HFFc6 (cell line): ENCODE measurements at regions not wholly inside any gene's neighbourhood (a gene's known extent, or its start where the extent isn't known, plus 50 kb on each side); places are given as distances from the start of the nearest gene placed in this dataset.

Experiments
- DNase-seq: peaks from one replicate; pipeline ENCODE4 v3.0.0-alpha.2; 2018
- H3K27ac Mint-ChIP-seq: 2 replicates; pipeline ENCODE4 v1.8.0; 2020; ENCODE audit warnings: mild to moderate bottlenecking, mixed read lengths
- H3K27me3 Mint-ChIP-seq: 2 replicates; pipeline ENCODE4 v1.8.0; 2021; ENCODE audit warnings: mild to moderate bottlenecking, moderate library complexity, mixed read lengths; ENCODE audit not compliant: insufficient read depth
- H3K36me3 Mint-ChIP-seq: 2 replicates; pipeline ENCODE4 v1.8.0; 2021; ENCODE audit warnings: low read depth, mixed read lengths
- H3K4me1 Mint-ChIP-seq: 2 replicates; pipeline ENCODE4 v1.8.0; 2020; ENCODE audit warnings: low read depth, mixed read lengths
- H3K4me3 Mint-ChIP-seq: 2 replicates; pipeline ENCODE4 v1.8.0; 2020; ENCODE audit warnings: mild to moderate bottlenecking, moderate library complexity, mixed read lengths
- H3K9me3 Mint-ChIP-seq: 2 replicates; pipeline ENCODE4 v1.8.0; 2020; ENCODE audit warnings: mild to moderate bottlenecking, mixed read lengths
- TF ChIP-seq, protein P1 (sequence below): fragments of 200-600 bp; sonication (generic); IDR thresholded peaks from 2 replicates; pipeline ENCODE4 v1.5.0; 2021; ENCODE audit warnings: antibody characterized with exemption, mild to moderate bottlenecking

DNA sequence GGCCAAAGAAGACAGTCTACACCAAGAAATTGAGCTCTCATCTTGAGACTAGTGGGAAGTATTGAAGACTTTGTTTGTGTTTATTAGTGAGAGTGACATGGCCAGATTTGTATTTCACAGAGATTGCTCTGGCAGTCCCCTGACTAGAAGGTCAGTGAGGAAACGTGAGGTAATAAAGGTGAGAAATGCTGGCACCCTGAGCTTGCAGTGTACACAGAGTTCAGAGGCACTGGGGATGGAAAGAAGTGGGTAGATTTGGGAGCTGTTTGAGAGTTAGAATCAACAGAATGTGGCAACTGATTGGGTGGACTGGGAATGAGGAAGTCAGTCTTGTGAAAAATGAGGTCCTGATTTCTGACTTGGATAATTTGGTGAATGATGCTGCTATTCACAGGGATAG is 336.9 kb downstream of the SNAPC1 start:
- Mint-ChIP-seq H3K4me1 (peaks cover 20% of the 10 kb centered on the region), H3K9me3 (no peaks in the 10 kb centered on the region), H3K27me3 (no peaks in the 10 kb centered on the region), H3K27ac (no peak overlapping the region), H3K36me3 (no peaks in the 10 kb centered on the region), H3K4me3 (no peak overlapping the region)
- DNase-seq, result no peak
- TF ChIP-seq, protein P1, sequence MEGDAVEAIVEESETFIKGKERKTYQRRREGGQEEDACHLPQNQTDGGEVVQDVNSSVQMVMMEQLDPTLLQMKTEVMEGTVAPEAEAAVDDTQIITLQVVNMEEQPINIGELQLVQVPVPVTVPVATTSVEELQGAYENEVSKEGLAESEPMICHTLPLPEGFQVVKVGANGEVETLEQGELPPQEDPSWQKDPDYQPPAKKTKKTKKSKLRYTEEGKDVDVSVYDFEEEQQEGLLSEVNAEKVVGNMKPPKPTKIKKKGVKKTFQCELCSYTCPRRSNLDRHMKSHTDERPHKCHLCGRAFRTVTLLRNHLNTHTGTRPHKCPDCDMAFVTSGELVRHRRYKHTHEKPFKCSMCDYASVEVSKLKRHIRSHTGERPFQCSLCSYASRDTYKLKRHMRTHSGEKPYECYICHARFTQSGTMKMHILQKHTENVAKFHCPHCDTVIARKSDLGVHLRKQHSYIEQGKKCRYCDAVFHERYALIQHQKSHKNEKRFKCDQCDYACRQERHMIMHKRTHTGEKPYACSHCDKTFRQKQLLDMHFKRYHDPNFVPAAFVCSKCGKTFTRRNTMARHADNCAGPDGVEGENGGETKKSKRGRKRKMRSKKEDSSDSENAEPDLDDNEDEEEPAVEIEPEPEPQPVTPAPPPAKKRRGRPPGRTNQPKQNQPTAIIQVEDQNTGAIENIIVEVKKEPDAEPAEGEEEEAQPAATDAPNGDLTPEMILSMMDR, result no peak

DNA sequence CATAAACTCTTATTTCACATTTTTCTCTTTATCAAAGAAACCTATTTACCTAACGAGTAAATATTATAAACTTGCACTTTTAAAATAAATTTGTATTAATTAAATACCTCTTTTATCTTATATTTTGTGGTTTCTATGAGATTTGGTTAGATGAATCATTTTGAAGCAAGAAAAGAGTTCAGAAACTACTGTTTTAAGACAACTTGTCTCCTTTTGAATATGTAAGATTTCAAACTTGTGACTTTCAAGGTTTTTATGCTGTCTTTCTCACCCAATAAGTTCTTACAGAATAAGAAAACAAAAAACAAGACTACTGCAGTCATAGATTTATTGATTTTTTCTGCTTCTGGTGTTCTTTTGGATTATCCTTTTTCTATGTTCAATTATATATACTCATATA is 339.0 kb downstream of the SNAPC1 start:
- DNase-seq, result no peak
- TF ChIP-seq, protein P1, result no peak
- Mint-ChIP-seq H3K36me3 (no peaks in the 10 kb centered on the region), H3K27ac (no peak overlapping the region), H3K9me3 (no peaks in the 10 kb centered on the region), H3K27me3 (no peaks in the 10 kb centered on the region), H3K4me3 (no peak overlapping the region), H3K4me1 (peaks cover 20% of the 10 kb centered on the region)

DNA sequence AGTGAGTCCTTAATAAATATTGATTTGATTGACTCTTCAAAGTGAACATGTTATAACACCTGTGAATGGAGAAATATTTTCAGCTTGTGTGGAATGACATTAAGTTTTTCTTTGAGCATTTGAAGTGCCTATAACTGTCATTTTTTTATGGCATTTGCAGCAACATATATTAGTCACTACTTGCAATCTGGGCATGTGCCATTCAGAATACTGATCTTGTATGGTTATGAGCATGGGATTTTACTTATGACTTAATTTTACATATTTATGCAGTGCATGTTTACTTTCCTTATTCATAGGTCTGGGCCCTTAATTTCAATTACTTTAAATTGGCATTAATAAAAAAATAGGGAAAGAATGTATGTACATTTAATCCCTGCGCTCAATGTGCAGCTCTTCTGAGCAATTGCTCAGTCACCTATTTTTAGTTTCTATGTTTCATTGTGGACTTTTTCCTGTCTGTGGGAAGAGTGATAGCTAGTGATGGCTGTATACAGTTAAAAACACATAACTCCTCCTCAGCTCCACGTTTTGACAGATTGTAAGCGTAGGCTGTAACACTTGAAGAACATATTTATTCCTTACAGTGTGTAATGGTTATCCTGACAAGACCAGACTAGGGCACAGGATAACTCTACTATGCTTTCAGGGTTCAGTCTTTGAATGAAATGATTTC is 339.6 kb downstream of the SNAPC1 start:
- no peaks in the 10 kb centered on the region for H3K9me3 Mint-ChIP-seq
- no peaks in the 10 kb centered on the region for H3K27me3 Mint-ChIP-seq
- DNase-seq, result no peak
- H3K4me3 Mint-ChIP-seq, result no peak overlapping the region
- TF ChIP-seq, protein P1, result no peak
- H3K27ac Mint-ChIP-seq, result no peak overlapping the region
- no peaks in the 10 kb centered on the region for H3K36me3 Mint-ChIP-seq
- H3K4me1 Mint-ChIP-seq, result peaks cover 19% of the 10 kb centered on the region

DNA sequence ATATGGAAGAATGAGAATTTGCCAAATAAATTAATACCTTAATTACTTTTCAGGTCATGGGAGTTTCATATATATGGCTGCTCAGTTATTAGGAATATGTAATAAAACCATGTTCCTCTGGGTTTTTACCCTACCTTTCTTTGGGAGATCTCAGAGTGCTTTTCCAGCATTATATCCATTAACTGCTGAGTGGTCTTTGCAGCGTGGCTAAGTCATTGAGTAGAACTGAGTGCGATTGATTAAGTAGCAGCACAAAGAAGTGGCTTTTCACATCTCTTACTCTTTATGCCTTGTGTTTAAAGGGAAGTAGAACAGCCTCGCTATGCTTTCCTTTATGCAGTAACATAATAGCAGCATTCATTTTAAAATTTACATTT is 340.1 kb downstream of the SNAPC1 start:
- DNase-seq, result no peak
- Mint-ChIP-seq H3K36me3 (no peaks in the 10 kb centered on the region), H3K4me1 (peaks cover 14% of the 10 kb centered on the region), H3K27ac (no peak overlapping the region), H3K27me3 (peaks cover 2% of the 10 kb centered on the region; the same call in 1 of the 2 replicates), H3K9me3 (no peaks in the 10 kb centered on the region), H3K4me3 (no peak overlapping the region)
- TF ChIP-seq, protein P1, result no peak

DNA sequence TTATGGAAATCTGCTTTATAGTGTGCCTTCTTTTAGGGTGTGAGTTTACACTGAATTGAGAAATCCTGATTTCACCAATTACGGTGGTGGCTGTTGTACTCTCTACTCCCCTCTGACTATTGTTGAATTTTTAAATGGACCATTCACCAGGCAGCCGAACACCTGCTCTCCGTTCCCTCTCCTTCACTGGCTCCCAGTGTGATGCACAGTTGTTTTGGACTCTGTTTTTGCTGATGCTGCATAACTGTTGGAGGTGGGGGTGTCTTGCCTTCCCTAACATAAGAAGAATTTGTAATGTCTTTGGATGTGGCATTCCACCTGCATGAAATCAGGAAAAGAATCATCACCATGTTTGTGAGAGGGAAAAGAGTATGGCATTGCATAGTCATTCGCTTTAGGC is 341.2 kb downstream of the SNAPC1 start:
- TF ChIP-seq, protein P1, result no peak
- no peak overlapping the region for H3K27ac Mint-ChIP-seq
- no peak overlapping the region for H3K4me3 Mint-ChIP-seq
- DNase-seq, result no peak
- H3K27me3 Mint-ChIP-seq, result peaks cover 2% of the 10 kb centered on the region; the same call in 1 of the 2 replicates
- H3K36me3 Mint-ChIP-seq, result no peaks in the 10 kb centered on the region
- no peaks in the 10 kb centered on the region for H3K9me3 Mint-ChIP-seq
- H3K4me1 Mint-ChIP-seq, result peaks cover 6% of the 10 kb centered on the region; the same call in 1 of the 2 replicates
